Endodermal cell (in vitro differentiated cells): ENCODE measurements at regions not wholly inside any gene's neighbourhood (a gene's known extent, or its start where the extent isn't known, plus 50 kb on each side); places are given as distances from the start of the nearest gene placed in this dataset.

ENCODE experiments used
- DNase-seq: peaks from one replicate; pipeline ENCODE4 v3.0.0-alpha.2; 2017
- H3K27ac ChIP-seq: 2 replicates; pipeline ENCODE4 v1.5.1; 2013; ENCODE audit warnings: mild to moderate bottlenecking, low read depth, low read length, moderate library complexity
- H3K27me3 ChIP-seq: 2 replicates; pipeline ENCODE4 v1.6.1; 2013; ENCODE audit warnings: mild to moderate bottlenecking, low read length, moderate library complexity; ENCODE audit not compliant: insufficient read depth, control insufficient read depth, poor library complexity, severe bottlenecking
- H3K36me3 ChIP-seq: 2 replicates; pipeline ENCODE4 v1.7.0; 2013; ENCODE audit warnings: mild to moderate bottlenecking, low read length, moderate library complexity; ENCODE audit not compliant: control insufficient read depth, insufficient read depth
- H3K4me1 ChIP-seq: one replicate; pipeline ENCODE4 v1.7.0; 2013; ENCODE audit warnings: low read length; ENCODE audit not compliant: control insufficient read depth, insufficient read depth
- H3K4me3 ChIP-seq: 2 replicates; pipeline ENCODE4 v1.5.1; 2013; ENCODE audit warnings: mild to moderate bottlenecking, low read length, moderate library complexity
- H3K9ac ChIP-seq: 2 replicates; pipeline ENCODE4 v1.6.1; 2013; ENCODE audit warnings: mild to moderate bottlenecking, low read length, moderate library complexity; ENCODE audit not compliant: poor library complexity, severe bottlenecking; ENCODE audit errors: extremely low read depth
- H3K9me3 ChIP-seq: 2 replicates; pipeline ENCODE4 v1.6.1; 2013; ENCODE audit warnings: mild to moderate bottlenecking, low read length, moderate library complexity; ENCODE audit not compliant: control insufficient read depth
- H3K27ac Mint-ChIP-seq: 2 replicates; pipeline ENCODE4 v1.8.0; 2020; ENCODE audit warnings: mixed read lengths
- H3K27me3 Mint-ChIP-seq: 2 replicates; pipeline ENCODE4 v1.8.0; 2021; ENCODE audit warnings: mild to moderate bottlenecking, mixed read lengths; ENCODE audit not compliant: insufficient read depth
- H3K36me3 Mint-ChIP-seq: 2 replicates; pipeline ENCODE4 v1.8.0; 2020; ENCODE audit warnings: low read depth, mixed read lengths
- H3K4me1 Mint-ChIP-seq: 2 replicates; pipeline ENCODE4 v1.8.0; 2020; ENCODE audit warnings: mixed read lengths
- H3K4me3 Mint-ChIP-seq: 2 replicates; pipeline ENCODE4 v1.8.0; 2020; ENCODE audit warnings: mild to moderate bottlenecking, moderate library complexity, mixed read lengths
- H3K9me3 Mint-ChIP-seq: 2 replicates; pipeline ENCODE4 v1.8.0; 2020; ENCODE audit warnings: mild to moderate bottlenecking, mixed read lengths
- CTCF ChIP-seq: fragments of 200-600 bp; sonication (generic); conservative IDR thresholded peaks from 2 replicates; pipeline ENCODE4 v1.5.0; 2021; ENCODE audit warnings: antibody characterized with exemption, mild to moderate bottlenecking
- WGBS, 2 experiments: methylation state at CpG; one replicate each; pipeline versions ENCODE4 v1.1.5 to v1.1.7; 2013; ENCODE audit warnings: missing lambda C conversion rate in 2 of 2, mixed read lengths in 1 of 2; ENCODE audit not compliant: insufficient coverage in 1 of 2, insufficient read length in 1 of 2; 5-methylcytosine and 5-hydroxymethylcytosine counted together

- Mint-ChIP-seq H3K27me3 (no peaks in the 10 kb centered on the region), H3K4me3 (no peak overlapping the region), H3K27ac (no peak overlapping the region), H3K9me3 (peaks cover 24% of the 10 kb centered on the region), H3K36me3 (no peaks in the 10 kb centered on the region), H3K4me1 (no peaks in the 10 kb centered on the region)
- DNase-seq, result no peak
- H3K4me1 ChIP-seq, result no peaks in the 10 kb centered on the region
- H3K27ac ChIP-seq, result no peak overlapping the region
- TF ChIP-seq CTCF, result no peak
- H3K9ac ChIP-seq, result no peak overlapping the region
- 88 to 94% methylated on average over 5 to 6 of the region's 6 CpGs for WGBS, 2 experiments
- peaks cover 11% of the 10 kb centered on the region for H3K9me3 ChIP-seq
- no peak overlapping the region for H3K4me3 ChIP-seq
- H3K27me3 ChIP-seq, result no peaks in the 10 kb centered on the region
- no peaks in the 10 kb centered on the region for H3K36me3 ChIP-seq
These were observed 232.6 kb upstream of the CARD18 start for GRCh38 chr11:105372206-105372605.

DNA sequence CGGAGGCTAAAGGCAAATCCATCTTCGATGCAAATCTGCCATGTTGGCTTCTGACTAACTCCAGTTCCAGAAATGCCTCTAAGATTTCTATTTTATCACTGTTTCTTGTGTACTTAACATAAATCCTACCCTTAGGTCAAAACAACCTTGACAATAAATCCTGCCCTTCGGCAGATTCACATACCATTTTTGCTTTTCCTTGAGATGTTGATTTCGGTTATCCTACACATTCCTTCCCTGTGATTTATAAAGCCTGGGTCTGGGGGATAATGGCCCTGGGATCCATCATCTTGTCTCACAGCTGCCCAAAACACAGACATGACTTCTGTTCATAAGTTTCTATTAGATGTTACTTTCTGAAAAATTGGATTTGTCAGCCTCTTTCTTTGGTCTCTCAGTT is 231.7 kb upstream of the CARD18 start:
- Histone ChIP-seq H3K27me3 (no peaks in the 10 kb centered on the region), H3K36me3 (no peaks in the 10 kb centered on the region), H3K9ac (no peak overlapping the region), H3K9me3 (peaks cover 10% of the 10 kb centered on the region), H3K4me1 (no peaks in the 10 kb centered on the region), H3K4me3 (no peak overlapping the region), H3K27ac (no peak overlapping the region)
- Mint-ChIP-seq H3K27me3 (no peaks in the 10 kb centered on the region), H3K4me3 (no peak overlapping the region), H3K4me1 (no peaks in the 10 kb centered on the region), H3K9me3 (peaks cover 19% of the 10 kb centered on the region), H3K27ac (no peak overlapping the region), H3K36me3 (no peaks in the 10 kb centered on the region)
- 93 to 98% methylated on average over 2 to 4 of the region's 4 CpGs for WGBS, 2 experiments
- TF ChIP-seq CTCF, result no peak
- no peak for DNase-seq

GRCh38 chr11:105368711-105369110 is 229.1 kb upstream of the CARD18 start:
- H3K27ac ChIP-seq, result no peak overlapping the region
- Mint-ChIP-seq H3K27ac (no peak overlapping the region), H3K9me3 (no peaks in the 10 kb centered on the region), H3K4me3 (no peak overlapping the region), H3K36me3 (no peaks in the 10 kb centered on the region), H3K4me1 (no peaks in the 10 kb centered on the region), H3K27me3 (no peaks in the 10 kb centered on the region)
- no peaks in the 10 kb centered on the region for H3K36me3 ChIP-seq
- H3K9me3 ChIP-seq, result no peaks in the 10 kb centered on the region
- TF ChIP-seq CTCF, result no peak
- WGBS, 2 experiments, result 75 to 82% methylated on average over 1 to 6 of the region's 6 CpGs
- no peak for DNase-seq
- H3K9ac ChIP-seq, result no peak overlapping the region
- H3K4me1 ChIP-seq, result no peaks in the 10 kb centered on the region
- no peak overlapping the region for H3K4me3 ChIP-seq
- H3K27me3 ChIP-seq, result no peaks in the 10 kb centered on the region
